ENCODE measurements at regions not wholly inside any gene's neighbourhood (a gene's known extent, or its start where the extent isn't known, plus 50 kb on each side); places are given as distances from the start of the nearest gene placed in this dataset.

DNA sequence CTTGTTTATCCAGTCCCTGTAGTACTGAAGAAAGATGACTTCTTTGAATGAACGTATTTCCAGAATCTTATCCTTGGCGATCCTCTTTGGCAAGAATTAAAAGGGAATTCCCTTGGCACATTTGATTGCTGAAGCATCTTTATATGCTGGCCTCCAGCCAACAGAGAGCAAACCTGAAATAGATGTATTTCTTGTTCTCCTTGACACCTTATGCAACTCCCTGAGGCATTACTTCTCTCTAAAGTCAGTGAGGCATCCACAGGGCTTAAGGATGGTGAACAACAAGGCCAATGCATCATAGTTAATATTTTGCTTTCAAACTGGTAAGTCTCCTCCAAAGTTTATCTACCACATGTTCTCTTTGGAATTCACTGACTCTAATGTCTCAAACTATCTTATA lies 450.9 kb upstream of the THRB start:
- no peak for DNase-seq

DNA sequence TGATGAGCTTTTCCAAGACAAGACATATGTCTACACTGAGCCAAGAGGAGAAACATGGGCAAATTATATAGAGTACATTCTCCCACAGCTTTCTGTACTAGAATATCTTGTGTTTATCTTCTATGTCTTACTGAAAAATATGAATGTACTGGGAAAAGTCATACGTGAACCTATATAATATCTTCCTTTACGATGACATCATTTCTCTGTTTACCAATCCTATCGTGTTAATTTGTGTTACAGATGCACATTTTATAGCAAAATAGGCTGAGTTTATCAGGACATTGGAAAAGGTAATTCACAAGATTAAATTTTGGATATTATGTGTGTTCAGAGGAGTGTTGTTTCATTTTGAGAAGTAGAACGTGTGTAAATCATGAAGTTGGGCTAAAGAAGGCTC lies 452.5 kb upstream of the THRB start:
- no peak for DNase-seq

DNA sequence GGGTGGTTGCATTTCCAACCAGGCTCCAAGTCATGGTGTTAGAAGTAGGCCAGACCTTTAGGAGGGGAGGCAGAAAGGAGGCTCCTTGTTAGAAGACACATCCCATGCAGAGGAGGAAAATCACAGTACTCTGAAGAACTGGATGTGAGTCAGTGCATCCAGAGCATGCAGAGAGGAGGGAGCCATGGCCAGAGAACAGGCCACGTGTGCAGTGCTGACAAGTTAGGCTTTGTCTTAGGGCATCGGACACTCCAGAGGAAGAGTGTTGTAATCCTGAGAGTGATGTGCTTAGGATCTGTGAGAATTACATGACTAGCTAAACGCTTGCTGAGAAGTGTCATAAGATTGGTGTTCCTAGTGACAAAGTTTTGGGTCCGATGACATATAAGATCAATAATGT lies 456.5 kb upstream of the THRB start:
- DNase-seq, result no peak

DNA sequence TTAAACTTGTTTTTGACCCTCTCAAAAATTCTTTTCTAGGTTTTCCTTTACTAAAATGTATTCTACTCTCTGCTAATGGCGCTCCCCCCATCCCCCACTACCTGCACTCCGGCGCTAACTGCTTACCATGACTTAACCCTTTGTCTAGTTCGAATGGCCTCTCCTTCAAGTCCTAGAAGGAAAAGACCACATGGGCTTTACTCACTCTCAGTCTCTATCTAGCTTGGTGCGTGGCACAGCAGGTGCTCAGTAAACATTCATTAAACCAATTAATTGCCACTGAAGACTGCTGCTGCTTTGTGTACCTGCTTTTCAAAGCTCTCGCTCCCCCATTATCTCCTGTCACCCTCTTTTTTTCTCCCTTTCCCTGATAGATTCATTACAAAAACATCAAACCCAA lies 457.7 kb upstream of the THRB start:
- no peak for DNase-seq

DNA sequence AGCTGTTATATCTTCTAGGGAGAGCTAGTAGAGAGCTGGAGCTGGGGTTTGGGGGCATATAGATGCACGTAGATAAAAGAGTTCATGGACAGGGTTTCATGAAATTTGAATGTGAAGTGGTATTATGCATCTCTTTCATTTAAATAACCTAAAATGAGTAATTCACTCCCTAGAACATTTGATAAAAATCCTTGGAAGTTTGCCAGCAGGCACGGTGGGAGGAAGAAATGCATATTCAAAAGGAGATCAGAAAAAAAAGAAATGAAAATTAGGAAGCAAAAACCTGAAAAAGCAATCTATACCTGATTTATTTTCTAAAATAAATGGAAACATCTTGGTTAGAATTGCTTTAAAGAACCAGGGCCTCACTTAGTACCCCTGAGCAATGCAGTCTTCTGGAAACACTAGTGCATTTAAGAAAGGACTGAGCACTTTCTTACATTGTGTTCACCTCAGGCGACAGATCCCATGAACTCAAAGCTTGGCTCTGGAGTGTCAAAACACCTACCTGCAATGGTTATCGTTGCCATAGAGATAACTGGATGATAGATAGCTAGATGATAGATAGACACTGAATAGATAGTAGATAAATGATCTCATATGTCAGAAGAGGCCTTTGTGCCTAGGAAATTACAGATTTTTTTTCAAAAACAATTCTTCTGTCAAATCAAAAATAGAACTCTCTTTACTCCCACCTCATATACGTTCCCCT lies 458.6 kb upstream of the THRB start:
- DNase-seq, result no peak

DNA sequence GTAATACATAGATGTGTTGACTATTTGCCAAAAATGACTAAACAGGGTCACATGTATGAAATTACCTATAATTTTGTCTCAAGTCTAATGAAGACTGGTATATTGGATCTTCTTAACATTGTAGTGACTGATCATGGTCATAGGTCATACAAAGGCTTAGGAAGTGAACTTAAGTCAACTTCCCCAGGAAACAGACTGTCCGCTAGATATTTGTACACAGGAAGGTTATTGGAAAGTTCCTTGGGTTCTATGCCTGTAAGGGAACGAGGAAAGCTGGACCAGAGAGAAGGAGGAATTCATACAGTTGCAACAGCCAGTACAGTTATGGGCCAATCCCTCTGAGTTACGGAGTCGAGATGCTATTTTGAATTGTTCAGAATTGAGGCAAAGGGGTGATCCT lies 462.0 kb upstream of the THRB start:
- DNase-seq, result no peak

DNA sequence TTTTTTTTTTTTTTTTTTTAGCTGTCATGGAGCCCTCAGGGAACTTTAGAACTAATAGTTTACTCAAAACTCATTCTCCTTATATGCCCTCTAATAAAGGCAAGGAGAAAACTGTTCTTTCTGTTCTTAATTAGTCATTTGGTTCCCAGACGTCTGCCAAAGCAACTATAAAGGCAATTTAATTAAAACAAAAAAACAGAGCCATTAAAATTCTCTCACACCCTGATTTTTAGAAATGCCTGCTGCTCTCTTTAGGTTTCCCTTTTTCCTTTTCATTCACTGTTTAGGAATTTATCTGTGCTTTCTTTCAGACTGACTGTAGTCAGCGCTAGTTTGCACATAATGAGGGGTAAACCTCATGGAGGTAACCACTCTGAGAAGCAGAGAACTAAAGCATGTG lies 463.6 kb upstream of the THRB start:
- no peak for DNase-seq

DNA sequence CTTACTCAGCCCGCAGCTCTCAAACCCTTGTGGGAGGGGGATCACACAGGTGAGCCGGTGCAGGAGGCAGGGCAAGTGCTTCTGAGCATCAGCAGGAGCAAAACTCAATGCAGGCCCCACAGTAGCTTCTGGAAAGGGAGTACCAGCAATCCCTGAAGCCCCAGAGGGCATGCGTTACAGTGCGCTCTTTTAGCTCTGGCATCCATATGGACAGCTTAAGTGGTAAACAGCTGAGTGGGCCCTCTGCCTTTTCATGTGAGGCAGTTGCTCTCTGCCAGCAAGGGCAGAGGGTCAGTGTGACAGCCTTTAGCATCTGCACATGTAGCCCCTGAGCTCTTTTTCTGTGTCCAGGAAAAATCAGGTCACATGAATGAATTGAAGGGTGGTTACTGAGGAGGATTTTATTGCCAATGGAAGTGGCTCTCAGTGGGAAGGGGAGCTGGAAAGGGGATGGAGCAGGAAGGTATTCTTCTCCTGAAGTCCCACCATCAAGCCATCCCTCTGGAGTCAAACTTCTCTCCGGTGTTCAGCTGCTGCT lies 464.3 kb upstream of the THRB start:
- DNase-seq, result no peak

DNA sequence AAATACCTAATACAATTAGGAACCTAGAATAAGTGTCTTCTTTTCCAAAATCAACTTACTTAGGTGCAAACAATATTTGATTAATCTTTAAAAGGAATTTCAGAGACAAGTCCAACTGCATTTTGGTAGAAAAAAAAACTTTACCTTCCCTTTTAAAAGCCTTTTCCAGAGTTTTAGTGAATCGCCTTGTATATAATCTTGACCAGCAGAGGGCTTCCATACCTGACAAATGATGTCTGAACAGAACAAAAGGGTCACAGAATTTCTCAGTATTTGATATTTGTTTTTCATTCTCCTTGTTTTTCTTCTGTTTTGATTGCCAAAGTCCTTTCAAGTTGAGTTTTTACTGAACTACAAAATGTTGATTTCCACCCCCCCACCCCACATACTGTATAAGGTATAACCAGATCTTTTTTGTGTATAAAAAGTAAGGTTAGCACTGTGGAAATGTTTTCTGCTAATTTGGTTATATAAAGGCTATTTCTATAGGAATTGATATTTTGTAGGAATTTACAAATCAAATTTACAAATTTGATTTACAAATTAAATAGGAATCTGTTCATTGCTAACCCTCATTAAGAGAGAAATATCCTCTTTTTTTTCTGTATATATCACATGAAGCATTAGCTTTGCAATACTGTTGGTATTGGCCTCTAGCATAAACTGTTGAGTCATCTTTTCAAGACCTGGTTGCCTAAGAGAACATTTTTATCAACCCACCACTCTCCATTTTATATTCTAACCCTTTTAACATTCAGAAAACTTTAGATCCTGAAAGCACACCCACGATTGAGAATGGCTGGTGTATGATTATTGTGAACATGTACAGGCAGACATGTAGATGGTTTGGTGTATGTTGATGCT lies 464.1 kb upstream of the RARB start:
- DNase-seq, result peak; percentile 51

DNA sequence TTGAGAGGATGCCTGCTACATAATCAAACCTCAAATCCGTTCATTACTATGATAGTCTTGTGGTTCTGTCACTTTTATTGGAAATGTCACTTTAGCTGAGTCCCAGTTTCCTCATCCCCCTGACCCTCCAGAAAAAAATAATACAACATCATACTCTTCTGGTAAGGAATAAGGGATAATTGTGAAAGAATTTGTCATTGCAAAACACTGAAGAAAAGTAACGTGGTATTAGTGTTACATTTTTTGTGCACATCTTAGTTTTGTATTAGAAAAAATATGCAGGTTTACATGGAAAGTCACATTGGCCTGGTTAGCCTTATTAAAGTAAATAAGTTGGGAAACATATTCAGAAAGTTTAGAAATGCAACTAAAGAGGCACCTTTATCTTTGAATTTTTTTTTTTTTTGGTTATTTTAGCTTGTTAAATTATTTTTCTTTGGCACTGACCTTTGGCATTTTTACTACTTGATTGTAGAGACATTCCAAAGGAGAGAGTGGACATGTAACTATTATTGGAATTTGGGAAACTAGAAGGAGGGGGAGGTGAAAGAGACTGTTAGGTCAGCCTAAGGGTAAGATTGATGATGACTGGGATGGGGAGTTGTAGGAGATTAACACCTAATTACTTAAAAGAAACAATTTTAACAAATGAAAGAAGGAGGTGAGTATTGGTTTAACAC lies 462.2 kb upstream of the RARB start:
- no peak for DNase-seq

DNA sequence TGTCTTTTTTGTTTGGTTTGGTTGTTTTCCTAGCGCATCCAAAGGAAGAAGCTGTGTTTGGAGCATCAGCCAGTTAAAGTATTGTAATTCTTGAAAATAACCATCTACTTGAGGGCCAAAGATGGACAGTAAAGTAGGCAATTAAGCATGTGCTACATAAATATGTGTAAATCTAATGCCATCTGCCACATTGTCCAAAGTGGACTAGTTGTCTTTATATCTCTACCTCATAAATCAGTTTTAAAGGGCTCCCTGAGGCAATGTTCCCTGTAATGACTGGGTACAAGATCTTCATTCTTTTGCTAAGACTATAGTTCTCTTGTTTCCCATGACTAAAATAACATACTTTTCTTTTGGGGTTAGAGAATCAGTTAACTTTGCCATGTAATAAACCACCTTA lies 460.0 kb upstream of the RARB start:
- DNase-seq, result no peak

DNA sequence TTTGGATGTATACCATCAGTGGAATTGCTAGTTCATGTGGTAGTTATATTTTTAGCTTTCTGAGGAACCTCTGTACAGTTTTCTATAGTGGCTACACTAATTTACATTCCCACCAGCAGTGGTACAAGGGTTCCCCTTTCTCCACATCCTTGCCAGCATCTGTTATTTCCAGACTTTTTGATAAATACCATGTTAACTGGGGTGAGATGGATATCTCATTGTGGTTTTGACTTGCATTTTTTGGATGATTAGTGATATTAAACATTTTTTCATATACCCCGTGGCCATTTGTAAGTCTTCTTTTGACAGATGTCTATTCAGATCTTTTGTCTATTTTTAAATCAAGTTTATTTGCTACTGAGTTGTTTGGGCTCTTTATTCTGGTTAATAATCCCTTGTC lies 455.6 kb upstream of the RARB start:
- no peak for DNase-seq

DNA sequence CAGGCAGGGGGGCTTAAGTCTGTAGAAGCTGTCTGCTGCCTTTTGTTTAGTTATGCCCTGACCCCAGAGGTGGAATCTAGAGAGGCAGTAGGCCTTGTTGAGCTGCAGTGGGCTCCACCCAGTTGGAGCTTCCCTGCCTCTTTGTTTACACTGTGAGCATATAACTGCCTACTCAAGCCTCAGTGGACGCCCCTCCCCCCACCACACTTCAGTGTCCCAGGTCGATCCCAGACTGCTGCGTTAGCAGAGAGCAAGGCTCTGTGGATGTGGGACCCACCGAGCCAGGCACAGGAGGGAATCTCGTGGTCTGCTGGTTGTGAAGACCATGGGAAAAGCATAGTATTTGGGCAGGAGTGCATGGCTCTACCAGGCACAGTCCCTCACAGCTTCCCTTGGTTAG lies 446.8 kb upstream of the RARB start:
- no peak for DNase-seq

DNA sequence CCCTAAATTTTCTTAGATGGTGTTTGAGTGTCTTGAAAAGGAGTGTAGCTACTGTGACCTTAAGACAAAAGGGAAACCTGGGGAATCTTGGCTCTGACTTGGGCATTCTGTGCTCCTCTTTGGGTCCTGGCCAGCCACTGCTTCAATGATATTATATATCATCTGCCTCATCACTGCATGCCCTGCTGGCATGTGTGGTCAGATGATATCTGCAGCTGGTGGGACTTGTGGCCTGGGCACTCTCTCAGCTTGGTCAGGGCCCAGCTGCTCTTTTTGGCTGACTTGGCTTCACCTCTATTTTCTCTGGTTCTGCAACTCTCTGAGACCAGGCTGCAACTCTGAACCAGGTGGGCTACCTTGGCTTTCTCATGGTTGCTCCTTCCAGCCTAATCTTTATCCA lies 446.1 kb upstream of the RARB start:
- DNase-seq, result no peak

DNA sequence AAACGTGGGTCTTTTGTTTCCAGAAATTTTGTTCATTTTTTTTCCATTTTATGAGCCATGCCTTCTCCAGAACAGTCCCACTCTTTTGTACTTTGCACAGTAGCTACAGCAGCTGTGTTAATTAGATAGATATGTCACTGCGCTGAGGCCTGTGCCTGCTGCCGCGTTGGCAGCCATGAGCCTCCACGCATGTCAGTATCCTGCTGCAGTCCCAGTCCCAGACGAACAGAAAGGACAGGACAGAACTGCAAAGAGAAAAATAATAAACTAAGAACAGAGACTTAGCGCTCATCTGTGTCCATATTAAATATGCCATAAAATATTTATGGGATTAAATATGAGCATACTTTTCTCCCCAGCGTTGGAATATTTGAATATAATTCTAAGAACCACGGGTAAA lies 442.4 kb upstream of the RARB start:
- DNase-seq, result no peak

DNA sequence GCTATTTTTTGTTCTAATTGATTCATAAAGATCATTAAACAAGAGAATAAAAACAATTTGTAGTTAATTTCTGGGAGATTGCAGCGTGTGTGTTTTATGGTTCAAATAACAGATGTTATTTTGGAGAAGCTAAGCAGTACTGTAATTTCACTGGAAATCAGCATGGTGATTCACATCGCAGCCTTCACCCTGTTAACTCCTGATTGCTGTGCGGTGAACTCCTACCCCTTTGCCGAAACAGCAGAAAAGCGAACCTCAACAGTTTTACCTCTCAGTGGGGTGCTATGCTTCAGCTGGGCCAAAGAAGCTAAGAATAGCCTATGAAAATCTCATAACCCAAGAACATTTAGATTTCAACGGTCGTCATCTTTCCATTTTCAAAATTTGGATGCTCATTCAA lies 441.5 kb upstream of the RARB start:
- DNase-seq, result no peak

DNA sequence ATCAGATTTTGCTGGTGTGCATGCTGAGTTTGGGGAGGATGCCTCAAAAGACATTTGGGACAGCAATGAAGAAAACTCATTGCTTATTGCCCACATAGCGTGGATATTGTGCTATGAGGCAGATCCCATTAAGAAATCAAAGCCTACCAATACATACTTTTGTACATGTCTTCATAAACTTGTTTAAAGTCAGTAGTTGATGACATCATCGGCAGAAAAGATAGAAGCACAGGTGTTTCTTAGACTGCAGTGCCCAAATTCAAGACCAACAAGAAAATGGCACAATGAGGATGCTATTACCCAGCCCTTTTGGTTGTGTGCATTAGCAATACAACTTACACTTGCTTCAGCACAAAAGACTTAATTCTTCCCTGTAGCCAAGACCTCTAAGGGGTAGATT lies 428.7 kb upstream of the RARB start:
- no peak for DNase-seq

DNA sequence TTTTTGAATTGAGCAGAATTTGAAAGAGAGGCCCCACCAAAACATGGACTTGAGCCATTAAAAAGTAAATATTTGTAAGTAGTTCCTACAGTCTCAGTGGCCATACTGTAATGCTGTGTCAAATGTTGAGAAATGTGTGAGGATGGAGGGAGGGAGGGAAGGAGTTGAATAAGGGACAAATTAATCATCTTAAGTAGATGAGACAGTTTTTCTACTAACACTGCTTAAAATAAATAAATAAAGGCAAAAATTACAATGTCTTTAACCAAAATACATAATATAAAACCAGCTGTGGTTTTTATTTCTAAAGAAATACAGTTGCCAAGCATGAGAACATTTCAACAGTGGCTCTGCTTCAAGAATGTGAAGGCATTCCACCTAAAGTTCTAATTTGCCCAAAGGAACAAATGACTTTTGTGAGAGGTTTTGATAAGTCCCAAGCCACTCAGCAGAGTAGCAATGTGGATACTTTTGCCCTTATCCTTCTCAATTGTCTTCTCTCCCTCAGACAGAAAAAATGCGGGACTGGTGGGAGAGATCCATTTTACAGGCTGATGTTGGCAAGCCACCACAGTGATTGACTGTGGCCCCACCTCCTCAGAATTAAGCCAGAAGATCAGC lies 427.0 kb upstream of the RARB start:
- DNase-seq, result peak; percentile 56

DNA sequence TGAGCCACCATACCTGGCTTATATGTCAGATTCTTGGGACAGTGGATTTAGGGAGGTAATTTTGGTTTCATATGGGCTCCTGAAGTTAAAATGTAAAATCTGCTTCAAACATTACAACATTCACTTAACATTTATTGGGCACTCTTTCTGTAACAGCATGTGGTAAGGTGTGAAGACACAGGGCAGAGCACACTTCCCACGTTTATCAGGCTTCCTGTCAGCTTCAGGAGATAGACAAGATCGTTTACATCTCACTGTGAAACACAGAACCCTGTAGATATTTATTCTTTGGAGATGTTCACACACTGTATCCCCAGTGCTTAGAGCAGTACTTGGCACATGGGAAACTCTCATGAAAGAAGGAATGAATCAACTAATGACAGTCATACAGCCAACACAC lies 426.0 kb upstream of the RARB start:
- DNase-seq, result no peak

DNA sequence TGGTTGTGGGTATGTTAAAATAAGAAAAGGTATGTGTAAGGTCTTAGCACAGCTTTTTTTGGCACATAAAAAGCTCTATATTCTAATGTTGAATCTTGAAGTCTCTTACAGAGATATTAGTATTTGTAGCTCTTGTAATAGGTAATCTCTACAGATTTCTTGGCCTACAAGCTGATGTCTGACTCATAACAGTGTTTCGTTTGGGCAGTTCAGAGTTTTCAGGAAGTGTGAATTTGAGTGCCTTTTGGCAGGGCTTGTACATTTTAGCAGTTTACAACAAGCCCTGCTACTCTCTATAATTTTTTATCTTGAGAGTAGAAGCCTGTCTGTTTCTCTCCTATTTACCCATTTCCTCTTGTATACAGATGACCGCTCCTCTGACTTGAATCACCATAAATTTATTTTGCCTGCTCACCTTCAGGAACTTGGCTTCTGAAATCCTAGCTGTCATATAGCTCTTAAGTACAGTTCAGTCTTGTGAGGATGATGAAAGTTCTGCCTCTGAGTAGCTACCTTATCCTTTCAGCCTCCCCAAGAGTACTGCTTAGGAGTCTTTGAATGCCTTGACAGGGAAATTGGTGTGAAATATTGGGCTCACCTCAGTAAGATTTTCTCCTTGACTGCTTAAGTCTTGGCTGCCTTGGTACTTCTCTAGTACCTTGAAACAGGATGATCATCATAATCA lies 419.9 kb upstream of the RARB start:
- DNase-seq, result peak; percentile 8

DNA sequence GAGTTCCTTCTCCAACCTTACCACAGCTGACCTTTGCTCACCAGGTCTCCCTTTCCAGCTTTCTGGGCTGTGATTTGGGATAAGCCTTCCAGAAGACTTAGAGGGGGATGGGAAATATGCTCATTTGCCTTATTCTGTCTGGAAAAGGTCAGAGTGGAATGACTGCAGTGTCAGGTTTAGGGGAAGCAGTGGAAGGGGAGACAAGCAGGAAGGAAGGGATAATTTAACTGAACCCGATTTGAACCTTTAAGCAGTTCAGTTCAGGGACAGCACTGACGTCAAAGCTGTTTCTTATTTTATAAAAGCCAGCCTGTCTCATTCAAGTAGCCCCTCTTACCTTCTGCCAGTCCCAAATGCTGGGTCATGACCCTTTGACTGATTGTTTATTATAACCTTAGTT lies 418.4 kb upstream of the RARB start:
- DNase-seq, result no peak

DNA sequence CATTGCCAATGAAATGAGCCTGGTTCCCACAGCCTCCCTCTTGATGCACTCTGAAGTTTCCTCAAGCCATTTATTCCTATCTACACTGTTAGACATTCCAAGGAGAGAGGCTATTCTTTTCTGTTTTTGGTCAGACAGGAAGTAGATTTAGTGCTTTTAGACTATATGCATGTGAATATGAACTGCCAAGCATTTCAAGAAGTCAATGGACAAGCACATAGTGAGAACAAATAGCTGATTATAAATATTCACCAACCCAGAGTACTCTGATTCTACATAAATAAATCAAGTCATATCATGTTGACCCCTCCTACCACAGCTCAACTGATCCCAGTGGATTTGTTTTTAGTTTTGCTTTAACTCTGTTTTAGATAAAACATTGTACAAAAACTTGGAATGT lies 412.5 kb upstream of the RARB start:
- DNase-seq, result no peak

DNA sequence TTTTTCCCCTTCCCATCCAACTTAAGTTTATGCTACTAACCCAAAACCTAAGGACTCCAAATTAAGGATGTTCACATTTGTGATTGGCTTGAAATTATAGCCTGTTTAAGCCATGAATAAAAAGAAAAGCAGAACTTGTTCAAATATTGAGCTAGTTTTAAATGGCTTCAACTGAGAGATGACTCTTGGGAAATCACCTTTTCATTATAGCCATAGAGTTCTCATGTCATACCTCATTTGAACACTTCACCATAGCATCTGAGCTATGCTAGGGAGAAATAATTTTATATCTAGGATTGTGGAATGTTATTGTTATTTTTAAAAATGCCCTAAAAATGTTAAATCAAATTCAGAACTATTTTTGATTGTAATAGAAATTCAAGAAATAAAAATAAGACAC lies 409.2 kb upstream of the RARB start:
- no peak for DNase-seq
